ENCODE measurements at regions not wholly inside any gene's neighbourhood (a gene's known extent, or its start where the extent isn't known, plus 50 kb on each side); places are given as distances from the start of the nearest gene placed in this dataset.

DNA sequence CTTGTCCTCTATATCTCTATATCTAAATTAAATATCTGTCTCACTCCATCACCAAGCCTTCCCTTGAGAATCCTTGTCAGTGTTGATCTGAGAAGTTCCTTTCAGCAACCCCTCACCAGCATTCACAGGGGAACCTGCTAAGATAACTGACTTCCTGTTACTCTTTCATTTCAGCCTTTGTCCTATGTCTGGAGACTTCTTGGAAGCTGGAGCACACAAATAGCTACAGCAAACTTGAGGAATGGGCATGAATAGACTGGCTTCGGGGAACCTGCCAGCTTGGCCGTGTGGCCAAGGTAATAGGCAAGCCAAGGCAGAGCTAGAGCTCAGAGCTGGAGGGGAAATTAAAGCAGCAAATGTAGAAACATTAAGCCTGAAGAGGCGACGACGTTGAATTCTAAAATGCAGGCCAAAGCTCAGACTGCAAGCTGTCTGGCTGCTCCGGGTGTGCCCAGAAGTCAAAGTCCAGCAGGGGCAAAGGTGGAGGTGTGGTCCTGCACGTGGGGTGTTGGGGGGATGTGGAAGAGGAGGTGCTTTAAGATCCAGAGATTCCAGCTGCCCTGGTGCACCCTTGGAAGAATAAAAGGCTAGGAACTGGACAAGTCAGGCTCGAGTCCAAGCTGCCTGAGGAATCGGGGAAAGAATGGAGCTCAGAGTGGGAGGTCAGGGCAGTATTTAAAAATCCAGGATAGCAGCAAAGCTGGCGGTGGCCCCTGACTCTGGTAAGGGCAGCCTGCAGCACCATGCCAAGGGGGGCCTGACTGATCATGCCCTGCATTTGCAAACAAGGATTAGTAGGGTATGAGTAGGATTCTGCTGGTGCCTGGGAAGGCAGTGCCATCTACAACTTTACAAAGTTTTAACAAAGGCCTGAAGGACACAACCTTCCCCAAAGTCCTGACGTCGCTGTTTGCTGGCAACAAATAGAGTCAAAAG lies 185.0 kb upstream of the SGK1 start (continued):
- TF ChIP-seq, protein P1, sequence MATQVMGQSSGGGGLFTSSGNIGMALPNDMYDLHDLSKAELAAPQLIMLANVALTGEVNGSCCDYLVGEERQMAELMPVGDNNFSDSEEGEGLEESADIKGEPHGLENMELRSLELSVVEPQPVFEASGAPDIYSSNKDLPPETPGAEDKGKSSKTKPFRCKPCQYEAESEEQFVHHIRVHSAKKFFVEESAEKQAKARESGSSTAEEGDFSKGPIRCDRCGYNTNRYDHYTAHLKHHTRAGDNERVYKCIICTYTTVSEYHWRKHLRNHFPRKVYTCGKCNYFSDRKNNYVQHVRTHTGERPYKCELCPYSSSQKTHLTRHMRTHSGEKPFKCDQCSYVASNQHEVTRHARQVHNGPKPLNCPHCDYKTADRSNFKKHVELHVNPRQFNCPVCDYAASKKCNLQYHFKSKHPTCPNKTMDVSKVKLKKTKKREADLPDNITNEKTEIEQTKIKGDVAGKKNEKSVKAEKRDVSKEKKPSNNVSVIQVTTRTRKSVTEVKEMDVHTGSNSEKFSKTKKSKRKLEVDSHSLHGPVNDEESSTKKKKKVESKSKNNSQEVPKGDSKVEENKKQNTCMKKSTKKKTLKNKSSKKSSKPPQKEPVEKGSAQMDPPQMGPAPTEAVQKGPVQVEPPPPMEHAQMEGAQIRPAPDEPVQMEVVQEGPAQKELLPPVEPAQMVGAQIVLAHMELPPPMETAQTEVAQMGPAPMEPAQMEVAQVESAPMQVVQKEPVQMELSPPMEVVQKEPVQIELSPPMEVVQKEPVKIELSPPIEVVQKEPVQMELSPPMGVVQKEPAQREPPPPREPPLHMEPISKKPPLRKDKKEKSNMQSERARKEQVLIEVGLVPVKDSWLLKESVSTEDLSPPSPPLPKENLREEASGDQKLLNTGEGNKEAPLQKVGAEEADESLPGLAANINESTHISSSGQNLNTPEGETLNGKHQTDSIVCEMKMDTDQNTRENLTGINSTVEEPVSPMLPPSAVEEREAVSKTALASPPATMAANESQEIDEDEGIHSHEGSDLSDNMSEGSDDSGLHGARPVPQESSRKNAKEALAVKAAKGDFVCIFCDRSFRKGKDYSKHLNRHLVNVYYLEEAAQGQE (IDR thresholded peaks at IDR 0.05; ENCODE audit: borderline replicate concordance) = no peak
- TF ChIP-seq, protein P1 (CRISPR knock-in tag; IDR thresholded peaks at IDR 0.05; ENCODE audit: low read depth) = no peak
- TF ChIP-seq, protein P2, sequence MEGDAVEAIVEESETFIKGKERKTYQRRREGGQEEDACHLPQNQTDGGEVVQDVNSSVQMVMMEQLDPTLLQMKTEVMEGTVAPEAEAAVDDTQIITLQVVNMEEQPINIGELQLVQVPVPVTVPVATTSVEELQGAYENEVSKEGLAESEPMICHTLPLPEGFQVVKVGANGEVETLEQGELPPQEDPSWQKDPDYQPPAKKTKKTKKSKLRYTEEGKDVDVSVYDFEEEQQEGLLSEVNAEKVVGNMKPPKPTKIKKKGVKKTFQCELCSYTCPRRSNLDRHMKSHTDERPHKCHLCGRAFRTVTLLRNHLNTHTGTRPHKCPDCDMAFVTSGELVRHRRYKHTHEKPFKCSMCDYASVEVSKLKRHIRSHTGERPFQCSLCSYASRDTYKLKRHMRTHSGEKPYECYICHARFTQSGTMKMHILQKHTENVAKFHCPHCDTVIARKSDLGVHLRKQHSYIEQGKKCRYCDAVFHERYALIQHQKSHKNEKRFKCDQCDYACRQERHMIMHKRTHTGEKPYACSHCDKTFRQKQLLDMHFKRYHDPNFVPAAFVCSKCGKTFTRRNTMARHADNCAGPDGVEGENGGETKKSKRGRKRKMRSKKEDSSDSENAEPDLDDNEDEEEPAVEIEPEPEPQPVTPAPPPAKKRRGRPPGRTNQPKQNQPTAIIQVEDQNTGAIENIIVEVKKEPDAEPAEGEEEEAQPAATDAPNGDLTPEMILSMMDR (IDR thresholded peaks at IDR 0.05 in 2 of 3, conservative IDR thresholded peaks at IDR 0.05 in 1 of 3; ENCODE audit: insufficient read depth in 2 of 3, low read depth in 1 of 3, low read length in 3 of 3) = no peak
- TF ChIP-seq SOX6 (IDR thresholded peaks at IDR 0.05) (no peak), IFI16 (CRISPR knock-in tag; IDR thresholded peaks at IDR 0.05) (no peak), PYGO2 (tag; IDR thresholded peaks at IDR 0.05) (0 out of 2 replicates have a peak, but pooled peaks have one; percentile 20)
- TF ChIP-seq, protein P3, sequence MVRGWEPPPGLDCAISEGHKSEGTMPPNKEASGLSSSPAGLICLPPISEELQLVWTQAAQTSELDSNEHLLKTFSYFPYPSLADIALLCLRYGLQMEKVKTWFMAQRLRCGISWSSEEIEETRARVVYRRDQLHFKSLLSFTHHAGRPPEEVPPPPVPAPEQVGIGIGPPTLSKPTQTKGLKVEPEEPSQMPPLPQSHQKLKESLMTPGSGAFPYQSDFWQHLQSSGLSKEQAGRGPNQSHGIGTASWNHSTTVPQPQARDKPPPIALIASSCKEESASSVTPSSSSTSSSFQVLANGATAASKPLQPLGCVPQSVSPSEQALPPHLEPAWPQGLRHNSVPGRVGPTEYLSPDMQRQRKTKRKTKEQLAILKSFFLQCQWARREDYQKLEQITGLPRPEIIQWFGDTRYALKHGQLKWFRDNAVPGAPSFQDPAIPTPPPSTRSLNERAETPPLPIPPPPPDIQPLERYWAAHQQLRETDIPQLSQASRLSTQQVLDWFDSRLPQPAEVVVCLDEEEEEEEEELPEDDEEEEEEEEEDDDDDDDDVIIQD (CRISPR knock-in tag; IDR thresholded peaks at IDR 0.05) = no peak
